B cell (primary cell): ENCODE measurements at regions not wholly inside any gene's neighbourhood (a gene's known extent, or its start where the extent isn't known, plus 50 kb on each side); places are given as distances from the start of the nearest gene placed in this dataset.

ENCODE experiments used
- ATAC-seq: fragments of 200-7000 bp; cut with Tn5 transposase; one replicate; pipeline ENCODE4 v1.10.0; 2021; ENCODE audit warnings: low read depth, mild to moderate bottlenecking, moderate number of reproducible peaks, moderate library complexity
- CTCF ChIA-PET: fragments of 350-600 bp; sonication (Branson Sonifier 250); formaldehyde crosslinking; loops from one replicate; lab custom pipeline; 2021; ENCODE audit warnings: antibody characterized with exemption, inconsistent platforms; lab: Charles Lee
- POLR2A ChIA-PET: fragments of 350-600 bp; sonication (Branson Sonifier 250); formaldehyde crosslinking; loops from one replicate; lab custom pipeline; 2021; ENCODE audit warnings: antibody characterized with exemption; lab: Charles Lee
- DNase-seq: peaks from one replicate; pipeline ENCODE4 v3.0.0; 2013
- H2AFZ ChIP-seq: 2 replicates; pipeline ENCODE4 v1.6.1; 2012; ENCODE audit warnings: mild to moderate bottlenecking, low read depth, low read length; ENCODE audit not compliant: insufficient read depth, poor library complexity, severe bottlenecking
- H3K27ac ChIP-seq, 2 donors: 1 replicate in 1 of 2; 2 replicates in 1 of 2; pipeline ENCODE4 v1.5.1; 2012 to 2013; ENCODE audit warnings: low read length in 2 of 2, mild to moderate bottlenecking in 2 of 2, moderate library complexity in 1 of 2
- H3K27me3 ChIP-seq, 4 experiments: fragments of 200-600 bp in 1 of 4; sonication (generic) in 1 of 4; replicated peaks in 1 of 4; 1 replicate in 2 of 4; 2 replicates in 2 of 4; pipeline versions ENCODE4 v1.6.1 to v1.7.0; 2013 to 2016; ENCODE audit warnings: low read length in 3 of 4, mild to moderate bottlenecking in 2 of 4, mixed read lengths in 1 of 4, moderate library complexity in 1 of 4; ENCODE audit not compliant: insufficient read depth in 4 of 4, control insufficient read depth in 3 of 4; ENCODE audit errors: control extremely low read depth in 1 of 4
- H3K36me3 ChIP-seq, 2 experiments: replicated peaks in 1 of 2; 1 replicate in 1 of 2; 2 replicates in 1 of 2; pipeline versions ENCODE4 v1.6.1 to v1.7.1; 2013; ENCODE audit warnings: low read length in 1 of 2; ENCODE audit not compliant: insufficient read depth in 2 of 2, control insufficient read depth in 1 of 2; ENCODE audit errors: control extremely low read depth in 1 of 2, extremely low read depth in 1 of 2
- H3K4me1 ChIP-seq, 2 donors: fragments of 200-600 bp in 1 of 2; sonication (generic) in 1 of 2; 1 replicate in 1 of 2; 2 replicates in 1 of 2; pipeline versions ENCODE4 v1.5.1 to v1.6.1; 2013 to 2017; ENCODE audit warnings: low read length in 2 of 2; ENCODE audit not compliant: control insufficient read depth in 2 of 2, insufficient read depth in 2 of 2
- H3K4me2 ChIP-seq: replicated peaks from 2 replicates; pipeline ENCODE3; 2012; ENCODE audit warnings: mild to moderate bottlenecking, low read depth, low read length; ENCODE audit not compliant: poor library complexity, severe bottlenecking
- H3K4me3 ChIP-seq, 5 experiments: fragments of 200-600 bp in 1 of 5; sonication (generic) in 1 of 5; 1 replicate in 3 of 5; 2 replicates in 2 of 5; pipeline versions ENCODE4 v1.5.1 to v1.7.0; 2011 to 2016; ENCODE audit warnings: low read length in 4 of 5, mild to moderate bottlenecking in 4 of 5, low read depth in 2 of 5, control low read depth in 1 of 5, moderate library complexity in 1 of 5; ENCODE audit not compliant: insufficient read depth in 1 of 5; ENCODE audit errors: control extremely low read depth in 1 of 5, extremely low read depth in 1 of 5
- H3K79me2 ChIP-seq: fragments of 200-600 bp; sonication (generic); one replicate; pipeline ENCODE4 v1.6.0; 2016; ENCODE audit warnings: low read length; ENCODE audit not compliant: control insufficient read depth, insufficient read depth
- H3K9ac ChIP-seq: fragments of 200-600 bp; sonication (generic); 2 replicates; pipeline ENCODE4 v1.6.1; 2017; ENCODE audit warnings: mild to moderate bottlenecking, low read length, moderate library complexity
- H3K9me3 ChIP-seq, 3 donors: one replicate each; pipeline versions ENCODE4 v1.6.1 to v1.7.1; 2013; ENCODE audit warnings: low read length in 2 of 3; ENCODE audit not compliant: control insufficient read depth in 2 of 3, insufficient read depth in 1 of 3; ENCODE audit errors: control extremely low read depth in 1 of 3
- H4K20me1 ChIP-seq: 2 replicates; pipeline ENCODE4 v1.6.0; 2012; ENCODE audit warnings: mild to moderate bottlenecking, low read length; ENCODE audit not compliant: insufficient read depth, control insufficient read depth, poor library complexity, severe bottlenecking
- H3K27ac Mint-ChIP-seq: one replicate; pipeline ENCODE4 v1.8.0; 2021; ENCODE audit warnings: mixed read lengths
- H3K27me3 Mint-ChIP-seq: one replicate; pipeline ENCODE4 v1.8.0; 2021; ENCODE audit warnings: mixed read lengths
- H3K4me1 Mint-ChIP-seq: one replicate; pipeline ENCODE4 v1.8.0; 2021; ENCODE audit warnings: mixed read lengths
- H3K4me3 Mint-ChIP-seq: one replicate; pipeline ENCODE4 v1.8.0; 2021; ENCODE audit warnings: mixed read lengths
- H3K9me3 Mint-ChIP-seq: one replicate; pipeline ENCODE4 v1.8.0; 2022; ENCODE audit warnings: mixed read lengths; ENCODE audit not compliant: insufficient read depth
- CTCF ChIP-seq: fragments of 200-600 bp; IDR thresholded peaks from one replicate; pipeline ENCODE4 v1.8.0; 2022; ENCODE audit warnings: antibody characterized with exemption, mild to moderate bottlenecking
- EZH2 ChIP-seq: IDR thresholded peaks from 2 replicates; pipeline ENCODE4 v1.6.1; 2012; ENCODE audit warnings: borderline replicate concordance, low read depth, mild to moderate bottlenecking, moderate library complexity, low read length; ENCODE audit not compliant: insufficient read depth, poor library complexity, severe bottlenecking
- WGBS: methylation state at CpG from one replicate; pipeline ENCODE4 v1.1.5; 2013; ENCODE audit warnings: missing lambda C conversion rate; ENCODE audit not compliant: insufficient coverage; 5-methylcytosine and 5-hydroxymethylcytosine counted together
- intact Hi-C: fragments of 100-400 bp; cut with micrococcal nuclease; formaldehyde crosslinking; loops from one replicate; pipeline ENCODE4 v1.10.0; 2022

GRCh38 chr5:54900984-54901725, 84.2 kb downstream of the ESM1 start:
- no peak overlapping the region for H3K27ac ChIP-seq
- H3K9me3 ChIP-seq, result no peaks in the 10 kb centered on the region
- H3K9ac ChIP-seq, result no peak overlapping the region
- H3K4me3 ChIP-seq, result no peak overlapping the region
- H3K4me3 Mint-ChIP-seq, result no peak overlapping the region
- H3K27me3 Mint-ChIP-seq, result peaks cover 67% of the 10 kb centered on the region
- intact Hi-C loops, result no loop called here
- no peaks in the 10 kb centered on the region for H3K9me3 Mint-ChIP-seq
- no peak overlapping the region for H2AFZ ChIP-seq
- H3K36me3 ChIP-seq, result no peaks in the 10 kb centered on the region
- ChIA-PET CTCF (no interaction called here), POLR2A (no interaction called here)
- H3K27me3 ChIP-seq, result peaks cover 0 to 58% (median 17%) of the 10 kb centered on the region in 4 experiments
- TF ChIP-seq EZH2, result no peak
- no peak for TF ChIP-seq CTCF
- H4K20me1 ChIP-seq, result no peaks in the 10 kb centered on the region
- peaks cover 10% of the 10 kb centered on the region for H3K4me1 Mint-ChIP-seq
- H3K27ac Mint-ChIP-seq, result no peak overlapping the region
- peaks cover 7 to 10% of the 10 kb centered on the region in 2 donors for H3K4me1 ChIP-seq
- no peaks in the 10 kb centered on the region for H3K79me2 ChIP-seq
- DNase-seq, result no peak
- ATAC-seq, result no peak
- no peak overlapping the region for H3K4me2 ChIP-seq
- 77% methylated on average over 9 of the region's 13 CpGs for WGBS

DNA sequence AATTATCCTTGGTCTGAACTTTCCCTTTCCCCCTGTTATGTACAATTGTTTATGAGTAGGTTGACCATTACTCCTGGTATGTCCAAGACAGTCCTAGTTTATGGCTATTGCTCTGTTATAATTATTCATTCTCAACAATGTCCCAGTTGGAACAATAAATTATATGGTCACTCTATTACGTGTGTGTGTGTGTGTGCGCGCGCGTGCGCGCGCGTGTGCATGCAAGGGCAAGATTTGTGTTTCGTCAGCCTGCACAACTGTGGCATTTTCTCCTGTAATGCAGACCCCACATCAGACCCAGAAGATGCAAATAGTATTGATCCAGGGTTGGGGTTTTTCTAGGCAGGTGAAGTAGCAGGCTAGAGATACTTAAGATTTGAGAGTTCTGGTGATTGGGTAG, 88.4 kb downstream of the ESM1 start:
- H3K79me2 ChIP-seq, result no peaks in the 10 kb centered on the region
- H3K4me2 ChIP-seq, result no peak overlapping the region
- ChIA-PET POLR2A (no interaction called here), CTCF (no interaction called here)
- Mint-ChIP-seq H3K27me3 (peaks cover 66% of the 10 kb centered on the region), H3K9me3 (no peaks in the 10 kb centered on the region), H3K4me3 (no peak overlapping the region), H3K4me1 (peaks cover 3% of the 10 kb centered on the region), H3K27ac (no peak overlapping the region)
- no peak overlapping the region for H2AFZ ChIP-seq
- no peak for TF ChIP-seq EZH2
- TF ChIP-seq CTCF, result no peak
- DNase-seq, result no peak
- no peak overlapping the region for H3K4me3 ChIP-seq
- H3K36me3 ChIP-seq, result no peaks in the 10 kb centered on the region
- WGBS, result no CpG with 5 or more reads among the region's 10 CpGs
- H3K27me3 ChIP-seq, result peaks cover 0 to 44% (median 14%) of the 10 kb centered on the region in 4 experiments
- ATAC-seq, result no peak
- H3K9me3 ChIP-seq, result no peaks in the 10 kb centered on the region
- H3K4me1 ChIP-seq, result no peaks in the 10 kb centered on the region
- no peaks in the 10 kb centered on the region for H4K20me1 ChIP-seq
- intact Hi-C loops, result no loop called here
- no peak overlapping the region for H3K9ac ChIP-seq
- H3K27ac ChIP-seq, result no peak overlapping the region
